Mesenteric fat pad (tissue), 1 donor: ENCODE measurements at regions not wholly inside any gene's neighbourhood (a gene's known extent, or its start where the extent isn't known, plus 50 kb on each side); places are given as distances from the start of the nearest gene placed in this dataset.
"Not testable (repeated sequence)": the region's sequence is repeated elsewhere in the genome, so short reads cannot be mapped to it uniquely, and the experiment has no call there.

Source experiments
- DNase-seq: peaks from one replicate; pipeline ENCODE4 v3.0.0-alpha.2; 2020; ENCODE audit warnings: low spot score
- donor health status: DM: yes; HTN: yes; CAD: no.

GRCh38 chr17:71869841-71870545 is 250.8 kb upstream of the SOX9 start:
- no peak for DNase-seq

GRCh38 chr17:71870546-71870862 is 250.3 kb upstream of the SOX9 start:
- no peak for DNase-seq

GRCh38 chr17:71872843-71873485 is 247.9 kb upstream of the SOX9 start:
- no peak for DNase-seq

- not testable (repeated sequence) for DNase-seq
Measured at GRCh38 chr17:71874773-71875172, 246.0 kb upstream of the SOX9 start.

- DNase-seq: no peak
Measured at GRCh38 chr17:71878271-71878670, 242.5 kb upstream of the SOX9 start.

DNA sequence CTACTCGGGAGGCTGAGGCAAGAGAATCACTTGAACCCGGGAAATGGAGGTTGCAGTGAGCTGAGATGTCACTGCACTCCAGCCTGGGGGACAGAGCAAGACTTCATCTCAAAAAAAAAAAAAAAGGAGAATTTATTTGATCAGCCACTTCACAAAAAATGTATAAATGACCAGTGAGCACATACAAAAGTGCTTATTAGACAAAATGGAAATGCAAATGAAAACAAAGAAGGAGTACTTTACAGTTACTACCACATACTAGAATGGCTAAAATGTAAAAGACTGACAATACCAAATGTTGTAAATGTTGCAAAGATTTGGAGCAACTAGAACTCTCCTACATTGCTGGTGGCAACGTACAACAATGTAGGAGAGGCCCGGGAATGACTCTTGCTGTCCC is 241.8 kb upstream of the SOX9 start:
- no peak for DNase-seq

- no peak for DNase-seq
Measured at GRCh38 chr17:71881041-71881440, 239.8 kb upstream of the SOX9 start.

- DNase-seq: no peak
Measured at GRCh38 chr17:71881581-71881980, 239.2 kb upstream of the SOX9 start.

- no peak for DNase-seq
Measured at GRCh38 chr17:71883258-71883657, 237.6 kb upstream of the SOX9 start.

DNA sequence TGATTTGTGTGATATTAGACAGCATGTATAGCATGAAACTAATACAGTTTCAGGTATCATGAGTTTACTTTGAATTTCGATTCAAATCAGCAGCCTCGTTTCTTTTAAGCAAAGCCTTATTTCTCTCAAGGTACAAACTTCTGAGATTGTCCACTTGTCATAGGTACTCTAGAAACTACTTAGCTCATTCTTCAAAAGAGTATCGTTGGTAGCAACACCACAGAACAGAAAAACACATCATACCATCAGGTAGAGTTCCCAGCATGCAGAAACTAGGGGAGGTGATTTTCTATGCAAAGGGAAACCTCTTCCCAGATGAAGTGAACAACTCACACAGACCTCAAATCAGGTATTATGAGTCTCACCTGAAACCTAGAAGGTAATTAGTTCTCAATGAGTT is 237.0 kb upstream of the SOX9 start:
- DNase-seq: no peak

- no peak for DNase-seq
Measured at GRCh38 chr17:71885662-71886061, 235.2 kb upstream of the SOX9 start.

GRCh38 chr17:71899317-71899716 is 221.5 kb upstream of the SOX9 start:
- no peak for DNase-seq

- DNase-seq: no peak
Measured at GRCh38 chr17:71900621-71901229, 220.1 kb upstream of the SOX9 start.

- DNase-seq: no peak
Measured at GRCh38 chr17:71902894-71903506, 217.8 kb upstream of the SOX9 start.

DNA sequence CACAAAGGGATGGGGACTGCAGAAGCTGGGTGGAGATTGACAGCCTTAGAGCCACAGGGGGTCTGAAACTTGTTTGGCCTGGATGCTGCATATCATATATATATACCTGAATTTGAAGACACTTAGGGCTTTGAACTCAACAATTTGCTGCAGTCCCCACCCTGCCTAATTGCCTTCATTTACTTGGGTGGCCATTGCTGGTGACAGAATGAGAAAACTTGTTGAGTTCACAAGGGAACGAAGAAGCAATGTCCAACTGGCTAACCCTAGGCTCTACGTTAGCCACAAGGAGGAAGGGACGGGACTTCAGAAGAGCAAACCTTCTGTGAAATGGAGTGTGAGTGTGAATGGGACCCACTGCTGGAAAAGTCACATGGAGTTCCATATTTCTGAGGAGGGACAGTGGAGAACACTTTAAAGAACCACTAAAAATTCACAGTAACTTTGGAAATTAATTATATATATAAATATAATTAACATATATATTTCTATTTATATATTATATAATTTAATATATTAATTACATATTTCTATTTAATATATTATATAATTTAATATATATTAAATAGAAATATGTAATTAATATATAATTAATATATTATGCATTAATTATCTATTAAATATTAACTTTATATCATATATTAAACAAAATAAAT is 215.3 kb upstream of the SOX9 start:
- no peak for DNase-seq

- DNase-seq: no peak
Measured at GRCh38 chr17:71909155-71909554, 211.7 kb upstream of the SOX9 start.

- no peak for DNase-seq
Measured at GRCh38 chr17:71910002-71910401, 210.8 kb upstream of the SOX9 start.

DNA sequence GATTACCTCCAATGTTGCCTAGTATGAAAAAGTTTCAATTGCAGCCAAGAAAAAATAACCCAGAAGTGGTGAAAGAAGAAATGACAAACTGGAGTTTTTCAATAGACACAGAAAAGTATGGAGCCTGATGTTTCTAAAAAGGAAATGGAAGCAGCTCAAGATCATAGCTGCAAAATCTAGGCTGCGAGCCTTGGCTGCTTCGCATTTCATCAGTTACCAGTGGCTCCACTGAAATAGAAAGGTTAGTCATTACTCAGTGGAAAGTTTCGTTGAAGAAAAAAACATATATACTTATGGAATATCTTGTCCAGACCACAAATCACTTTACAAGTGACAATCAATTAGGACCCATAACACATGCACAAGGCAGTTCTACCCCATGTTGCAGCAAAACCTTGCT is 206.8 kb upstream of the SOX9 start:
- no peak for DNase-seq

- no peak for DNase-seq
Measured at GRCh38 chr17:71914812-71915211, 206.0 kb upstream of the SOX9 start.

DNA sequence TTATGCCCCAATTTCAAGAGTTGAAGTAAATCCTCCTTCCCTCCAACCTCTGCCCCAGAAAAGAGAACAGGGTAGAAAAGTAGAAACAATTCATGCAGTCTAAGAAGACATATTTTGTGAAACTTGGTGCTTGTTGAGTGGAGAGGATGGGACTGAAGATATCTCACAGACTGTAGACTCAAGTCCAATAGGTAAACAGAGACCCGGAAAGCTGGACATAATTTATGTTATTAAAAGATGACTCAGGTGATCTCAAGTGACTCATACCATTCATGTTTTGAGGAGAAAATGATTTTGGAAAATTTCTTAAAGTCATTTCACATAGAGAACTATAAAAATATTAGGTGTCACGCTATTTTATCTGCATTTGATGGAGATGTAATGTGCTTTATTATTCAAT is 203.1 kb upstream of the SOX9 start:
- DNase-seq: no peak

- no peak for DNase-seq
Measured at GRCh38 chr17:71919186-71919585, 201.6 kb upstream of the SOX9 start.

DNA sequence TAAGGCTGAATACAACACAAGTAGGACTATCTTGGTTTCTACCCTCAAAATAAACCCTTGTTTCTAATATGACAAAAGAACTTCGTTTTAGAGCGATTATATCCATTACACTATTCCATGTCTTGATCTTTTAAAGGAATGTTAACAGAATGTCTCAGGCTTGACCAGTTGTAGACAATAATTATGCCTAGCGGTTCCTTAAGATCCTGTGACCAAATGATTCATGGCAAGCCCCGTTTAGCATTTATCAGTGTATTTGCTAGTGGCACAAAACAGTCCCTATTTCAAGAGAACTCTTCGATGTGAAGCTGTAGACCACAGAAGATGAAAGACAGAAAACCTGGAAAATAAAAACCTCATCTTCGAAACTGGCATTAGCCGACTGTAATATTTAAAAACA is 200.9 kb upstream of the SOX9 start:
- DNase-seq: no peak
